Mucosa of stomach (tissue), 1 donor: ENCODE measurements at regions not wholly inside any gene's neighbourhood (a gene's known extent, or its start where the extent isn't known, plus 50 kb on each side); places are given as distances from the start of the nearest gene placed in this dataset.

Experiments
- H3K27me3 ChIP-seq: one replicate; pipeline ENCODE4 v1.7.0; 2013; ENCODE audit warnings: mild to moderate bottlenecking, low read length; ENCODE audit not compliant: control insufficient read depth, insufficient read depth
- H3K36me3 ChIP-seq: one replicate; pipeline ENCODE4 v1.7.0; 2013; ENCODE audit warnings: low read length; ENCODE audit not compliant: control insufficient read depth, insufficient read depth
- H3K4me1 ChIP-seq: one replicate; pipeline ENCODE4 v1.7.0; 2013; ENCODE audit warnings: mild to moderate bottlenecking, low read length; ENCODE audit not compliant: control insufficient read depth, insufficient read depth
- H3K4me3 ChIP-seq: one replicate; pipeline ENCODE4 v1.7.0; 2013; ENCODE audit warnings: low read length
- H3K9ac ChIP-seq: one replicate; pipeline ENCODE4 v1.7.0; 2013; ENCODE audit warnings: mild to moderate bottlenecking, low read length, moderate library complexity
- H3K9me3 ChIP-seq: one replicate; pipeline ENCODE4 v1.7.0; 2013; ENCODE audit warnings: mild to moderate bottlenecking, low read length, moderate library complexity; ENCODE audit not compliant: control insufficient read depth
- donor health status: Pancreatic carcinoma.

DNA sequence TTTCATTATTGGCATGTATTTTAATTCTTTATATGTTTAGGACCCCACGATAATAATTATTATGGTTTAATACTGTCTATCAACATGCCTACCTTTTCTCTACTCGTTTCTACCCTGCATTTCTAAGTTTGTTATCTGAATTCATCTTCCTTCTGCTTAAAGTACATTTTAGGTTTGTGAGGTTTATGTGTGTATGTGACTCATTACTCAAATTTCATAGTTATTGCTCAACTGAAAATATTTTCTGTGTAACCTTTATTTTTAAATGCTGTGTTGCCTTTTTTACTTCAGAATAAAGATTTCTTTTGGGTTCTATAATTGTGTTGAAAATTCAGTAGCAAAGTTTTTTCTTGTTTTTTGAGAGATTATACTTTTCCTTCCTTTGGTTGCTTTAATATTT, 933.9 kb upstream of the LRRTM1 start:
- H3K27me3 ChIP-seq: no peaks in the 10 kb centered on the region
- no peak overlapping the region for H3K9ac ChIP-seq
- no peak overlapping the region for H3K4me3 ChIP-seq
- H3K4me1 ChIP-seq: no peaks in the 10 kb centered on the region
- no peaks in the 10 kb centered on the region for H3K36me3 ChIP-seq
- H3K9me3 ChIP-seq: no peaks in the 10 kb centered on the region

DNA sequence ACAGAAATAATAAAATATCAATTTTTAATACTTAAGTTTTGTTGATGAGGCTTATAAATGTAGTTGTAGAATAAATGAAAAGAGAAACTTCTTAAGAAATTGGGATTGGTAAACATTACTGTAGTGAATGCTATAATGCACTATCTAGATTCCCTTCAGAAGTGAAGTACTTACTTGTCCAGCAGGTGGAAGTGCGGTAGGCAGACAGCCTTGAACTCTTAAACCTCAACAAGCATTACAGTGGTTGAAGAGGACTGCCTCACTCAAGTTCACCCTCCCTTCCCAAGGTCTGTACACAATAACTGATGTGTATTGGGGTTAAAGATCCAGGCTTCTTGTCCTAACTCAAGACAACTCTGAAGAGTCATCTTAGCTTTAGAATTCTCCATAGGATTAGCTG, 931.0 kb upstream of the LRRTM1 start:
- Histone ChIP-seq H3K9ac (no peak overlapping the region), H3K4me1 (no peaks in the 10 kb centered on the region), H3K27me3 (no peaks in the 10 kb centered on the region), H3K4me3 (no peak overlapping the region), H3K9me3 (no peaks in the 10 kb centered on the region), H3K36me3 (no peaks in the 10 kb centered on the region)

DNA sequence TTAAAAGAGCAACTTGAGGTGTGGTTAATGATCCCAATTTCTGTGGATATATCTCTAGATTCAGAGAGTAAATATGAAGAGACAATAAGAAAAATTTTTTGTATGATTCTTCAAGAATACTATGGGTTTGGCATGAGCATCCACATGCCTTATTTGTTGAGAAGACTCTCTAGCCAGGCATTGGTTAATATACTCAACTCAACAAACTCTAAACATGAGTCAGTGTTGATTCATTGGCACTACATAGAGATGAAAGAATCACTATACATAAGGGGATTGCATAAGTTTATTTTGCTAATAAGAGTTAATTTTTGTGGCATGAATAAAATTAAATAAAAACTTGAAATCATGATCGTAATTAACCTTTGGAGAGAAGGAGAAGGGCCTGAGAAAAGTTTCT, 930.2 kb upstream of the LRRTM1 start:
- Histone ChIP-seq H3K27me3 (no peaks in the 10 kb centered on the region), H3K4me1 (no peaks in the 10 kb centered on the region), H3K9ac (no peak overlapping the region), H3K36me3 (no peaks in the 10 kb centered on the region), H3K4me3 (no peak overlapping the region), H3K9me3 (no peaks in the 10 kb centered on the region)

DNA sequence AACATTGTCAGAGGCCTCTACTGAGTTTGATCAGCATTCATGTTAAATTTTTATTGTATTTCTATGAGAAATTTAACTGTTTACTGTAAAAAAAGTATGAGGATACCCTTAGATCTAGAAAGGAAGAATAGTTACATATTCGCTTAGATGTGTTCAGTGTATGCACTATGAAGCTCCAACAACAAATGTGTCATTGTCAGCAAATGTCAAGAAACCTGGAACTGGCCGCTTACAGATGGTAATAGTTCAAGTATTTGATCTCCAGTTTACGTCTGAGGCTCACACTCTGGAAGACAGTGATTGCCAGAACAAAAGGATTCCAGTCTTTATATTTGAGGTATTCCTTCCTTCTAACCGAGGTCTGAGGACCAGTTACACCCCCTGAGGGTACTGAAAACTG, 921.2 kb upstream of the LRRTM1 start:
- Histone ChIP-seq H3K9ac (no peak overlapping the region), H3K9me3 (no peaks in the 10 kb centered on the region), H3K36me3 (no peaks in the 10 kb centered on the region), H3K4me3 (no peak overlapping the region), H3K27me3 (no peaks in the 10 kb centered on the region), H3K4me1 (no peaks in the 10 kb centered on the region)

DNA sequence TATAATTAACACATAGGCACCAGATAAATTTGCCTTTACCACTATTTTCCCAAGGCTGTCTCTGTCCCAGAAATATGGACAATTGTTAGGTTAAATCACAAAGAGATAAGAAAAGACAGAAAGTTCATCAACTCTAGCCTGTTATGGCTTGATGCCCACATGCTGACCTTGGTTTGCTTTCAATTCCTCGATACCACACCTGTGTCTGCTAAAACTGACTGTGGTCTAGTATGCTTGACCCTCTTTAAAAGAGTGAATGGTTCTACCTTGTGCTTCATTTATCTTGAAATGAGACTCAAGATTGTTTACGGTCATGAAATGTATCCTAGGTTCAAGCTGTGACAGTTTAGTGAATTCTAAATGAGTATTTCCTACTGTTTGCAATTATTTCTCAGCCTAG, 909.0 kb upstream of the LRRTM1 start:
- Histone ChIP-seq H3K36me3 (no peaks in the 10 kb centered on the region), H3K4me3 (no peak overlapping the region), H3K4me1 (no peaks in the 10 kb centered on the region), H3K9me3 (no peaks in the 10 kb centered on the region), H3K9ac (no peak overlapping the region), H3K27me3 (no peaks in the 10 kb centered on the region)

DNA sequence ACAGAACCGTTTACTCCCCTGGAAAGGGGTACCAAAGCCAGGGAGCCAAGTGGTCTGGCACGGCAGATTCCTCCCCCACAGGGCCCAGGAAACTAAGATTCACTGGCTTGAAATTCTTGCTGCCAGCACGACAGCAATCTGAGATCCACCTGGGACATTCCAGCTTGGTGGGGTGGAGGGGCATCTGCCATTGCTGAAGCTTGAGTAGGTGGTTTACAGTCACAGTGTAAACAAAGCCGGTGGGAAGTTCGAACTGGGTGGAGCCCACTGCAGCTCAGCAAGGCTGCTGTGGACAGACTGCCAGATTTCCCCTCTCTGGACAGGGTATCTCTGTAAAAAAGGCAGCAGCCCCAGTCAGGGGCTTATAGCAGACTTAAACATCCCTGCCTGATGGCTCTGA, 901.7 kb upstream of the LRRTM1 start:
- no peaks in the 10 kb centered on the region for H3K36me3 ChIP-seq
- no peaks in the 10 kb centered on the region for H3K27me3 ChIP-seq

DNA sequence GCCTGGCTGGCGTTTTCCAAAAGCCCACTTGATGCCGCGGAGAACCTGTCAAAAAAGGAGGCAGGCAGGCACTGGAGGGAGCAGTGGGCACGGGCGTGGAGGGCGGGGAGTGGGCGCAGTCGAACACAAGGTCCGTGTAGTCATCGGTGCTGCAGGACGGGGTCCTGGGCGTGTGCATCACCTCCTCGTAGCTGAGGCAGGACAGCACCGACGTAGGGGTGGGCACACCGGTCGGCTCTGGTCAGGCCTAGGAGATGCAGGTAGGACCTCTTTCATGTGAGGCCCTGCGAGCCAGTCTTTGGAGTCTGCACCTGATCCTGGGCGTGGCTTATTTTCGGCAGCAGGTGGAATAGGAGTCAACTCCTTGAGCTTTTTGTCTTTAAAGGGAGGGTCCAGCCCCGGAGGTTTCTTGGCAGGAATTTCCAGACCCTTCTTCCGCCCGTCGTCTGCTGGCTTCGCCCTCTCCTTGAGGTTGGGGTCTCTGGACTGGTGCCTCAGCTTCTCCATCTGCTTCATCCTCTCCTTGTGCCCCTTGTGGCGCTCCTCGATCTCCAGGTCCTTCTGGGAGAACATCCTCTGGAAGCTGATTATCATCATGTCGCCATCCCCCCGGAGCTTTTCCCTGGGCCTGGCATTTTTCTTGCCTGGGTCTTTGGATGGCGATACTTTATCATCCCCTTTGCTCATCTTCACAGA, 892.5 kb upstream of the LRRTM1 start:
- H3K9ac ChIP-seq: no peak overlapping the region
- H3K9me3 ChIP-seq: no peaks in the 10 kb centered on the region
- H3K4me3 ChIP-seq: no peak overlapping the region
- H3K27me3 ChIP-seq: no peaks in the 10 kb centered on the region
- no peaks in the 10 kb centered on the region for H3K4me1 ChIP-seq
- no peaks in the 10 kb centered on the region for H3K36me3 ChIP-seq

More for the DNA sequence above, 901.7 kb upstream of the LRRTM1 start:
- no peaks in the 10 kb centered on the region for H3K4me1 ChIP-seq
- H3K9ac ChIP-seq: no peak overlapping the region
- no peaks in the 10 kb centered on the region for H3K9me3 ChIP-seq
- H3K4me3 ChIP-seq: no peak overlapping the region

DNA sequence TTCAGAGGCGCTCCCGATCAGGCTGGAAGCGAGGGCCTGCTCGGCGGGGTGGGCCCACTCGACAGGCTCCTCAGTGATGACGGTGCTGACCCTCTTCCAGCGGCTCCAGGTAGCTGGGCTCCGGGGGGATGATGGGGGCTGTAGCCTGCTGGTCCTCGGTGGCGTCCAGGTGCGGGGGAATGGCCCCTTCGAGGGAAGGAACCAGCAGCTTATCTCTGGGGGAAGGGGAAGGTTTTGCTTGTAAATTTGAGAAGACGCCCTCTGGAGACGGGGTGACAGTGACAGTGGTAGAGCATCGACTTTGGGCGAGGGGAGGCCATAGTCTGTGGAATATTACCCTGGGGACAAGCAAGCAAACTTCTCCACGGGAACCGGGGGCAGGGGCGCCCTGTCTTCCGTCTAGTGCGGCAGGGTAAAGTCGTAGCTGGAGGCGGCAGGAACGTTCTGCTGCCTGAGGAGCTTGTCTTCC, 891.9 kb upstream of the LRRTM1 start:
- no peaks in the 10 kb centered on the region for H3K9me3 ChIP-seq
- no peaks in the 10 kb centered on the region for H3K27me3 ChIP-seq
- no peak overlapping the region for H3K4me3 ChIP-seq
- no peak overlapping the region for H3K9ac ChIP-seq
- no peaks in the 10 kb centered on the region for H3K36me3 ChIP-seq
- H3K4me1 ChIP-seq: no peaks in the 10 kb centered on the region

DNA sequence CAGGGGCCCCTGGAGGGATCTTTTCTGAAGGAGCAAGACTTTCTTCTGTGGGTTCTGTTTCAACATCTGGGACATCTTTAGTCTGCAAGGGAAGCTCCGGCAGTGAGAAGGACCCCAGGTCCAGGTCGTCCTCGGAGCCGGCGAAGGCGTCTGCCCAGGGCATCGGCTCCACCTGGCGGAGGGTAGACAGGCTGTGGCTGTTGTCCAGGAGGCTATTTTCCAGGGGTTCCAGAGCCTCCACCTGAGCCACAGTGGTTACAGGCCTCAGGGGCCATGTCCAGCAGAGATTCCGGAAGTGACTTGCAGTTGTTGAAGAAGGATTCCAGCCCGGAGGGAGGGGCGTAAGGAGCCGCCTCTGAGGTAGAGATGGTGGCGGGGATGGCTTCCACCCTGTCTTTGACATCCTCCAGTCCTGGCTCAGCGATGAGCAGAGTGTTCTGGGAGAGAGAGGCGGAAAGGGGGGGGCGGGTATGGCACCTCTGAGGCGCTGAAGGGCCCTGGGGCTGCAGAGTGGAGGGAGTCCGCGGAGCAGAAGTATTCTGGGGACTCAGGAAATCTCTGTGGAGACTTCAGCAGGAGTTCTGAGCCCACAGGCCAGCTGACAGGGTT, 891.3 kb upstream of the LRRTM1 start:
- Histone ChIP-seq H3K27me3 (no peaks in the 10 kb centered on the region), H3K4me3 (no peak overlapping the region), H3K36me3 (no peaks in the 10 kb centered on the region), H3K4me1 (no peaks in the 10 kb centered on the region), H3K9me3 (no peaks in the 10 kb centered on the region), H3K9ac (no peak overlapping the region)

DNA sequence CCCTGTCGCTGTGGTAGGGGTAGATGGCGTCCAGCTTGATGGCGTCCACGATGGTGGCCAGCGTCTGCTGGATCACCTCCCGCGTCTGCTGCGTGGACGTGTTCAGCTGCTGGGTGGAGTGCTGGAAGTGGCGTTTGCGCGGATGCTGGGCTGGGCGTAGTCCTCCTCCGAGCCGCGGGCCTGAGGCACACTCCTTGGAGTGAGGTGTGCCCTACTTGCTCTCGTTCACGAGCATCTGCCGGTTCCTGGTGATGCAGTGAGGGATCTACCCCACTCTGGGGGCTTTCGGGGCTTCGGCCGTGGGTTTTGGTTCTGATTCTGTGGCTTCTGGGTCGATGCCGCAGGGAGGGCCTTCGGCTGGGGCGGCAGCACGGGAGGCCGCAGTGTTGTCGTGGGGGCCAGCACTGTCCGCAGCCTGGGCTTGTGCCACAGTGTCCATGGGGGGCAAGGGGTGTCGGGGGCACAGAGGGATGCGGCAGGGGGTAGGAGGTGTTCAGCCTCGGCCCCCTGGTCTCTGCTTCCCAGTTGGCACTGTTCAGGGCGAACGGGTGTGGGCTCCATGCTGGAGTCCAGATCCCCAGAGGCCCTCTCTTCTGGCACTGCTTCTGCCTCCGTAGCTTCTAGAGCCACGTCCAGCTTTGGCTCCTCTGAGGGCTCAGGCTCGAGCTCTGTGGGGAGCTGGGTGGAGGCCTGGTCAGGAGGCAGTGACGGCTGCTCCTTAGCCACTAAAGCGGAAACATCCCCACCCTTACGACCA, 890.6 kb upstream of the LRRTM1 start:
- Histone ChIP-seq H3K36me3 (no peaks in the 10 kb centered on the region), H3K4me3 (no peak overlapping the region), H3K9ac (no peak overlapping the region), H3K27me3 (no peaks in the 10 kb centered on the region), H3K9me3 (no peaks in the 10 kb centered on the region), H3K4me1 (no peaks in the 10 kb centered on the region)

DNA sequence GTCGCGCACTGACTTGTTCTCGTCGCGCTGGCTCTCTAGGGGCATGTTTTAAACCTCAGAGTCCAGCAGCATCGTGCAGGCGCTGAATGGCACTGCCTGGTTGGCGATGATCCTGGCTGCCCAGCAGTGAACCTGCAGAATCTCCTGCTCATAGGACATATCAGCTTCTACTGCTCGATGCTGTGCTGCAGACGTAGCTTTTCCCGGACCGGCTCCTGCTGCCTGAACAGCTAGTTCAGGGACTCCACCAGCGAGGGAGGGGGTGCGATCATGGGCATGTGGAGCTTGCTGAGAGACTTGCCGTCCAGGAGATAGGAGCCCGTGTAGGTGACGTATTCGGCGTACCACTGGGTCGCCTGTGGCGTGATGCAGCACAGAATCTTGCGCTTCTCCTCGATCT, 890.0 kb upstream of the LRRTM1 start:
- Histone ChIP-seq H3K9ac (no peak overlapping the region), H3K27me3 (no peaks in the 10 kb centered on the region), H3K36me3 (no peaks in the 10 kb centered on the region), H3K4me1 (no peaks in the 10 kb centered on the region), H3K9me3 (no peaks in the 10 kb centered on the region), H3K4me3 (no peak overlapping the region)

DNA sequence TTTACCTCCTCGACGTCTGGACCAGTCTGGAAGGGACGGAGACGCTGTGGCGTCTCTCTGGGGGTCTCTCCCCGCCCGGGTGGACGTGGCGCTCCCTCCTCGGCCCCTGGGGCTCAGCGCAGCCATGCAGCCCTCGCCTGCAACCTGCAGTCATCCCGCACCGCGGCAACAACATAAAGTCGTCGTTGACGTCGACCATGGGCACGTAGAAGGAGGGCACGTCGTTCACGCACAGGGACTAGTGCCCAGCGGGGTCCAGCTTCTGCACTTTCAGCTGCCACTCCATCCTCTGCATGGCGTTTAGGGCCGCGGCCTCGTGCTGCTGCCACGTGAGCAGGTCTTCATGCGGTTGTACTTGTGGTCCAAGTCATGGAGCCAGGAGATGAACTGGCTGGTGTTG, 889.6 kb upstream of the LRRTM1 start:
- no peaks in the 10 kb centered on the region for H3K27me3 ChIP-seq
- H3K4me1 ChIP-seq: no peaks in the 10 kb centered on the region
- no peak overlapping the region for H3K9ac ChIP-seq
- no peaks in the 10 kb centered on the region for H3K9me3 ChIP-seq
- H3K36me3 ChIP-seq: no peaks in the 10 kb centered on the region
- no peak overlapping the region for H3K4me3 ChIP-seq
